ENCODE measurements at regions not wholly inside any gene's neighbourhood (a gene's known extent, or its start where the extent isn't known, plus 50 kb on each side); places are given as distances from the start of the nearest gene placed in this dataset.

- TF ChIP-seq ISL1 (CRISPR knock-in tag; IDR thresholded peaks at IDR 0.05): no peak
- no peak for TF ChIP-seq TOX (CRISPR knock-in tag; IDR thresholded peaks at IDR 0.05; ENCODE audit: borderline replicate concordance)
- no peak for TF ChIP-seq ZFP3 (CRISPR knock-in tag; IDR thresholded peaks at IDR 0.05)
- TF ChIP-seq ARNTL (CRISPR knock-in tag; IDR thresholded peaks at IDR 0.05; ENCODE audit: borderline replicate concordance, low read depth): no peak
- no peak for TF ChIP-seq CSRNP3 (CRISPR knock-in tag; IDR thresholded peaks at IDR 0.05)
- TF ChIP-seq TCF4 (CRISPR knock-in tag; IDR thresholded peaks at IDR 0.05; ENCODE audit: borderline replicate concordance): no peak
- TF ChIP-seq GLIS3 (CRISPR knock-in tag; IDR thresholded peaks at IDR 0.05): no peak
- TF ChIP-seq SNAI2 (CRISPR knock-in tag; IDR thresholded peaks at IDR 0.05): no peak
- no peak for TF ChIP-seq ZNF70 (CRISPR knock-in tag; IDR thresholded peaks at IDR 0.05)
- no peak for TF ChIP-seq ZC3H10 (CRISPR knock-in tag; IDR thresholded peaks at IDR 0.05)
- TF ChIP-seq OSR1 (CRISPR knock-in tag; IDR thresholded peaks at IDR 0.05): no peak
- TF ChIP-seq CSDC2 (CRISPR knock-in tag; IDR thresholded peaks at IDR 0.05): no peak
- TF ChIP-seq PPARA (CRISPR knock-in tag; IDR thresholded peaks at IDR 0.05; ENCODE audit: borderline replicate concordance): no peak
- no peak for TF ChIP-seq ZNF565 (CRISPR knock-in tag; conservative IDR thresholded peaks at IDR 0.05; ENCODE audit: low read depth)
- no peak for TF ChIP-seq TSHZ2 (CRISPR knock-in tag; IDR thresholded peaks at IDR 0.05)
- TF ChIP-seq ZNF8 (CRISPR knock-in tag; IDR thresholded peaks at IDR 0.05): no peak
Measured at GRCh38 chr19:32195706-32196610, 149.5 kb upstream of the ZNF507 start.

GRCh38 chr19:32196690-32197420, 148.6 kb upstream of the ZNF507 start:
- no peak for ATAC-seq
- TF ChIP-seq GLIS3 (CRISPR knock-in tag; IDR thresholded peaks at IDR 0.05) (no peak), ZNF8 (CRISPR knock-in tag; IDR thresholded peaks at IDR 0.05) (no peak), ZFP30 (CRISPR knock-in tag; IDR thresholded peaks at IDR 0.05) (no peak), ISL1 (CRISPR knock-in tag; IDR thresholded peaks at IDR 0.05) (no peak), CSRNP3 (CRISPR knock-in tag; IDR thresholded peaks at IDR 0.05) (no peak), ZNF70 (CRISPR knock-in tag; IDR thresholded peaks at IDR 0.05) (no peak), BACH2 (CRISPR knock-in tag; IDR thresholded peaks at IDR 0.05; ENCODE audit: borderline replicate concordance) (no peak), SNAI2 (CRISPR knock-in tag; IDR thresholded peaks at IDR 0.05) (no peak), TSHZ2 (CRISPR knock-in tag; IDR thresholded peaks at IDR 0.05) (no peak), RARB (CRISPR knock-in tag; IDR thresholded peaks at IDR 0.05) (no peak), PPARA (CRISPR knock-in tag; IDR thresholded peaks at IDR 0.05; ENCODE audit: borderline replicate concordance) (no peak), TCF4 (CRISPR knock-in tag; IDR thresholded peaks at IDR 0.05; ENCODE audit: borderline replicate concordance) (no peak), CREB5 (CRISPR knock-in tag; IDR thresholded peaks at IDR 0.05; ENCODE audit: low read depth) (no peak), POU6F1 (CRISPR knock-in tag; IDR thresholded peaks at IDR 0.05; ENCODE audit: borderline replicate concordance, low read depth) (no peak), ZC3H10 (CRISPR knock-in tag; IDR thresholded peaks at IDR 0.05) (no peak)

More at GRCh38 chr19:32195706-32196610, 149.5 kb upstream of the ZNF507 start:
- ATAC-seq: no peak
